Thoracic aorta (tissue), 2 donors: ENCODE measurements at regions not wholly inside any gene's neighbourhood (a gene's known extent, or its start where the extent isn't known, plus 50 kb on each side); places are given as distances from the start of the nearest gene placed in this dataset.

Experiments used
- ATAC-seq: fragments of 150-250 bp; one replicate; pipeline ENCODE4 v1.8.0; 2017; ENCODE audit warnings: low read depth; ENCODE audit not compliant: insufficient number of reproducible peaks, low FRiP score
- DNase-seq: peaks from one replicate; pipeline ENCODE4 v3.0.0-alpha.2; 2020; ENCODE audit warnings: low spot score
- H3K27ac ChIP-seq, 2 donors: fragments of 200-600 bp; sonication (generic); 1 replicate in 1 of 2; 2 replicates in 1 of 2; pipeline ENCODE4 v1.5.1; 2016; ENCODE audit warnings: mild to moderate bottlenecking in 2 of 2, moderate library complexity in 2 of 2
- H3K27me3 ChIP-seq: fragments of 200-600 bp; sonication (generic); replicated peaks from 2 replicates; pipeline ENCODE4 v1.6.0; 2016; ENCODE audit warnings: mild to moderate bottlenecking; ENCODE audit not compliant: insufficient read depth
- H3K36me3 ChIP-seq: fragments of 200-600 bp; sonication (generic); one replicate; pipeline ENCODE4 v1.5.1; 2016
- H3K4me1 ChIP-seq, 2 donors: fragments of 200-600 bp; sonication (generic); 1 replicate in 1 of 2; 2 replicates in 1 of 2; pipeline versions ENCODE4 v1.5.1 to v1.6.0; 2016; ENCODE audit warnings: low read depth in 2 of 2, mild to moderate bottlenecking in 1 of 2; ENCODE audit not compliant: control insufficient read depth in 1 of 2
- H3K4me3 ChIP-seq: fragments of 200-600 bp; sonication (generic); 2 replicates; pipeline ENCODE4 v1.5.1; 2016; ENCODE audit warnings: mild to moderate bottlenecking
- H3K9me3 ChIP-seq: fragments of 200-600 bp; sonication (generic); 2 replicates; pipeline ENCODE4 v1.5.1; 2016
- CTCF ChIP-seq: fragments of 200-600 bp; sonication (generic); IDR thresholded peaks from one replicate; pipeline ENCODE4 v1.5.1; 2019; ENCODE audit warnings: antibody characterized with exemption

GRCh38 chr9:34802916-34803315, 93.0 kb upstream of the CCL21 start:
- H3K27ac ChIP-seq, result no peak overlapping the region
- H3K4me3 ChIP-seq, result no peak overlapping the region
- no peak for TF ChIP-seq CTCF
- no peaks in the 10 kb centered on the region for H3K27me3 ChIP-seq
- DNase-seq, result no peak
- H3K9me3 ChIP-seq, result no peaks in the 10 kb centered on the region
- H3K4me1 ChIP-seq, result no peaks in the 10 kb centered on the region
- no peaks in the 10 kb centered on the region for H3K36me3 ChIP-seq
- ATAC-seq, result no peak

- ATAC-seq, result no peak
- no peaks in the 10 kb centered on the region for H3K36me3 ChIP-seq
- no peak for DNase-seq
Observed at GRCh38 chr9:34797367-34797766, 87.4 kb upstream of the CCL21 start.

GRCh38 chr9:34796924-34797323, 87.0 kb upstream of the CCL21 start:
- no peaks in the 10 kb centered on the region for H3K9me3 ChIP-seq
- no peaks in the 10 kb centered on the region for H3K27me3 ChIP-seq
- no peaks in the 10 kb centered on the region for H3K4me1 ChIP-seq
- no peak for DNase-seq
- no peak for ATAC-seq
- H3K4me3 ChIP-seq, result no peak overlapping the region
- H3K27ac ChIP-seq, result no peak overlapping the region
- TF ChIP-seq CTCF, result no peak
- H3K36me3 ChIP-seq, result no peaks in the 10 kb centered on the region

More at GRCh38 chr9:34797367-34797766, 87.4 kb upstream of the CCL21 start:
- H3K27ac ChIP-seq, result no peak overlapping the region
- no peaks in the 10 kb centered on the region for H3K4me1 ChIP-seq
- no peak for TF ChIP-seq CTCF
- H3K9me3 ChIP-seq, result no peaks in the 10 kb centered on the region
- no peaks in the 10 kb centered on the region for H3K27me3 ChIP-seq
- H3K4me3 ChIP-seq, result no peak overlapping the region

GRCh38 chr9:34793428-34793827, 83.5 kb upstream of the CCL21 start:
- H3K27ac ChIP-seq, result no peak overlapping the region
- no peak for ATAC-seq
- H3K4me1 ChIP-seq, result no peaks in the 10 kb centered on the region
- no peak for DNase-seq
- H3K9me3 ChIP-seq, result no peaks in the 10 kb centered on the region
- H3K36me3 ChIP-seq, result no peaks in the 10 kb centered on the region
- TF ChIP-seq CTCF, result no peak
- no peak overlapping the region for H3K4me3 ChIP-seq
- H3K27me3 ChIP-seq, result no peaks in the 10 kb centered on the region

GRCh38 chr9:34783951-34784487, 74.1 kb upstream of the CCL21 start:
- no peak for TF ChIP-seq CTCF
- H3K9me3 ChIP-seq, result no peaks in the 10 kb centered on the region
- no peaks in the 10 kb centered on the region for H3K4me1 ChIP-seq
- H3K4me3 ChIP-seq, result no peak overlapping the region
- no peaks in the 10 kb centered on the region for H3K27me3 ChIP-seq
- H3K36me3 ChIP-seq, result no peaks in the 10 kb centered on the region
- H3K27ac ChIP-seq, result no peak overlapping the region
- DNase-seq, result no peak
- no peak for ATAC-seq
